Cardiac muscle cell (in vitro differentiated cells and primary cell): ENCODE measurements at regions not wholly inside any gene's neighbourhood (a gene's known extent, or its start where the extent isn't known, plus 50 kb on each side); places are given as distances from the start of the nearest gene placed in this dataset.

ENCODE experiments used
- DNase-seq, 2 donors: peaks; one replicate each; pipeline versions ENCODE4 v3.0.0 to v3.0.0-alpha.2; 2010 to 2017; ENCODE audit warnings: low read depth in 1 of 2, low spot score in 1 of 2
- H3K27ac ChIP-seq: fragments of 200-600 bp; sonication (generic); 2 replicates; pipeline ENCODE4 v1.5.1; 2016
- H3K27me3 ChIP-seq: fragments of 200-600 bp; sonication (generic); 2 replicates; pipeline ENCODE4 v1.6.0; 2016; ENCODE audit warnings: control low read depth
- H3K36me3 ChIP-seq: fragments of 200-600 bp; sonication (generic); 2 replicates; pipeline ENCODE4 v1.5.1; 2016; ENCODE audit warnings: control low read depth
- H3K4me1 ChIP-seq: fragments of 200-600 bp; sonication (generic); 2 replicates; pipeline ENCODE4 v1.8.1; 2017; ENCODE audit warnings: low read depth, mild to moderate bottlenecking, mixed run types
- H3K4me3 ChIP-seq: fragments of 200-600 bp; sonication (generic); 2 replicates; pipeline ENCODE4 v1.5.1; 2016; ENCODE audit warnings: mild to moderate bottlenecking
- H3K9me3 ChIP-seq: fragments of 200-600 bp; sonication (generic); 2 replicates; pipeline ENCODE4 v1.5.1; 2017; ENCODE audit warnings: low read depth, mild to moderate bottlenecking, control low read depth
- CTCF ChIP-seq: IDR thresholded peaks from 2 replicates; pipeline ENCODE4 v1.5.1; 2012; ENCODE audit warnings: low read depth, mild to moderate bottlenecking, low read length

- Histone ChIP-seq H3K4me1 (peaks cover 11% of the 10 kb centered on the region), H3K27ac (no peak overlapping the region), H3K4me3 (no peak overlapping the region), H3K27me3 (no peaks in the 10 kb centered on the region), H3K9me3 (no peaks in the 10 kb centered on the region), H3K36me3 (no peaks in the 10 kb centered on the region)
- DNase-seq, result no peak
- TF ChIP-seq CTCF, result no peak
Observed at GRCh38 chr4:16991450-16991849, 93.0 kb upstream of the LDB2 start.

- no peaks in the 10 kb centered on the region for H3K9me3 ChIP-seq
- no peak for TF ChIP-seq CTCF
Observed at GRCh38 chr4:16989371-16989770, 90.9 kb upstream of the LDB2 start.

GRCh38 chr4:16988814-16989213, 90.4 kb upstream of the LDB2 start:
- no peak overlapping the region for H3K4me3 ChIP-seq
- TF ChIP-seq CTCF, result no peak
- DNase-seq, result no peak
- peaks cover 4% of the 10 kb centered on the region for H3K4me1 ChIP-seq
- no peaks in the 10 kb centered on the region for H3K36me3 ChIP-seq
- H3K9me3 ChIP-seq, result no peaks in the 10 kb centered on the region
- no peaks in the 10 kb centered on the region for H3K27me3 ChIP-seq
- no peak overlapping the region for H3K27ac ChIP-seq

More at GRCh38 chr4:16989371-16989770, 90.9 kb upstream of the LDB2 start:
- Histone ChIP-seq H3K4me1 (peaks cover 4% of the 10 kb centered on the region), H3K36me3 (no peaks in the 10 kb centered on the region), H3K27me3 (no peaks in the 10 kb centered on the region), H3K4me3 (no peak overlapping the region), H3K27ac (no peak overlapping the region)
- DNase-seq, result no peak

- Histone ChIP-seq H3K4me1 (no peaks in the 10 kb centered on the region), H3K27me3 (no peaks in the 10 kb centered on the region), H3K9me3 (no peaks in the 10 kb centered on the region), H3K4me3 (no peak overlapping the region), H3K27ac (no peak overlapping the region), H3K36me3 (no peaks in the 10 kb centered on the region)
- no peak for TF ChIP-seq CTCF
- no peak for DNase-seq
Observed at GRCh38 chr4:16977081-16977480, 78.6 kb upstream of the LDB2 start.

- Histone ChIP-seq H3K9me3 (no peaks in the 10 kb centered on the region), H3K4me3 (no peak overlapping the region), H3K27ac (no peak overlapping the region), H3K4me1 (peaks cover 8% of the 10 kb centered on the region), H3K36me3 (no peaks in the 10 kb centered on the region), H3K27me3 (no peaks in the 10 kb centered on the region)
- peak in 1 of 2 donors; percentile 75 for DNase-seq
- no peak for TF ChIP-seq CTCF
Observed at GRCh38 chr4:16969696-16970135, 71.3 kb upstream of the LDB2 start.

- TF ChIP-seq CTCF, result no peak
- H3K9me3 ChIP-seq, result no peaks in the 10 kb centered on the region
- DNase-seq, result peak; percentile 25 to 27
- H3K36me3 ChIP-seq, result no peaks in the 10 kb centered on the region
- no peak overlapping the region for H3K4me3 ChIP-seq
- H3K27me3 ChIP-seq, result no peaks in the 10 kb centered on the region
- H3K27ac ChIP-seq, result no peak overlapping the region
- peaks cover 8% of the 10 kb centered on the region for H3K4me1 ChIP-seq
Observed at GRCh38 chr4:16967722-16968121, 69.3 kb upstream of the LDB2 start.
